HG03025 (cell line): ENCODE measurements at regions not wholly inside any gene's neighbourhood (a gene's known extent, or its start where the extent isn't known, plus 50 kb on each side); places are given as distances from the start of the nearest gene placed in this dataset.
"Not testable (repeated sequence)": the region's sequence is repeated elsewhere in the genome, so short reads cannot be mapped to it uniquely, and the experiment has no call there.

Source experiments
- ATAC-seq: cut with Tn5 transposase; IDR thresholded peaks from one replicate; pipeline ENCODE4 v1.9.1; 2021; ENCODE audit warnings: mild to moderate bottlenecking, moderate library complexity; ENCODE audit not compliant: unreplicated experiment, low FRiP score

GRCh38 chr16:52386694-52387093, 160.2 kb downstream of the TOX3 start:
- no peak for ATAC-seq

- no peak for ATAC-seq
Measured at GRCh38 chr16:52384378-52384777, 162.6 kb downstream of the TOX3 start.

GRCh38 chr16:52383640-52384292, 163.2 kb downstream of the TOX3 start:
- ATAC-seq, result no peak

GRCh38 chr16:52383119-52383518, 163.8 kb downstream of the TOX3 start:
- no peak for ATAC-seq

GRCh38 chr16:52379551-52379950, 167.4 kb downstream of the TOX3 start:
- no peak for ATAC-seq

GRCh38 chr16:52376676-52377280, 170.2 kb downstream of the TOX3 start:
- no peak for ATAC-seq

GRCh38 chr16:52372313-52372712, 174.6 kb downstream of the TOX3 start:
- ATAC-seq, result no peak

- no peak for ATAC-seq
Measured at GRCh38 chr16:52368859-52369258, 178.1 kb downstream of the TOX3 start.

GRCh38 chr16:52367821-52368220, 179.1 kb downstream of the TOX3 start:
- ATAC-seq, result no peak

- no peak for ATAC-seq
Measured at GRCh38 chr16:52366983-52367382, 180.0 kb downstream of the TOX3 start.

GRCh38 chr16:52364500-52364899, 182.4 kb downstream of the TOX3 start:
- ATAC-seq, result no peak

- ATAC-seq, result no peak
Measured at GRCh38 chr16:52363082-52363481, 183.9 kb downstream of the TOX3 start.

- ATAC-seq, result no peak
Measured at GRCh38 chr16:52357711-52358110, 189.2 kb downstream of the TOX3 start.

- no peak for ATAC-seq
Measured at GRCh38 chr16:52353249-52353648, 193.7 kb downstream of the TOX3 start.

GRCh38 chr16:52351451-52351850, 195.5 kb downstream of the TOX3 start:
- no peak for ATAC-seq

GRCh38 chr16:52350031-52350642, 196.8 kb downstream of the TOX3 start:
- ATAC-seq, result no peak

GRCh38 chr16:52346709-52347108, 200.2 kb downstream of the TOX3 start:
- no peak for ATAC-seq

GRCh38 chr16:52333673-52334072, 213.3 kb downstream of the TOX3 start:
- ATAC-seq, result not testable (repeated sequence)

- ATAC-seq, result no peak
Measured at GRCh38 chr16:52320930-52321439, 226.0 kb downstream of the TOX3 start.

- ATAC-seq, result no peak
Measured at GRCh38 chr16:52318302-52319009, 228.5 kb downstream of the TOX3 start.

GRCh38 chr16:52316241-52316640, 230.7 kb downstream of the TOX3 start:
- ATAC-seq, result no peak
